ENCODE measurements at regions not wholly inside any gene's neighbourhood (a gene's known extent, or its start where the extent isn't known, plus 50 kb on each side); places are given as distances from the start of the nearest gene placed in this dataset.

DNA sequence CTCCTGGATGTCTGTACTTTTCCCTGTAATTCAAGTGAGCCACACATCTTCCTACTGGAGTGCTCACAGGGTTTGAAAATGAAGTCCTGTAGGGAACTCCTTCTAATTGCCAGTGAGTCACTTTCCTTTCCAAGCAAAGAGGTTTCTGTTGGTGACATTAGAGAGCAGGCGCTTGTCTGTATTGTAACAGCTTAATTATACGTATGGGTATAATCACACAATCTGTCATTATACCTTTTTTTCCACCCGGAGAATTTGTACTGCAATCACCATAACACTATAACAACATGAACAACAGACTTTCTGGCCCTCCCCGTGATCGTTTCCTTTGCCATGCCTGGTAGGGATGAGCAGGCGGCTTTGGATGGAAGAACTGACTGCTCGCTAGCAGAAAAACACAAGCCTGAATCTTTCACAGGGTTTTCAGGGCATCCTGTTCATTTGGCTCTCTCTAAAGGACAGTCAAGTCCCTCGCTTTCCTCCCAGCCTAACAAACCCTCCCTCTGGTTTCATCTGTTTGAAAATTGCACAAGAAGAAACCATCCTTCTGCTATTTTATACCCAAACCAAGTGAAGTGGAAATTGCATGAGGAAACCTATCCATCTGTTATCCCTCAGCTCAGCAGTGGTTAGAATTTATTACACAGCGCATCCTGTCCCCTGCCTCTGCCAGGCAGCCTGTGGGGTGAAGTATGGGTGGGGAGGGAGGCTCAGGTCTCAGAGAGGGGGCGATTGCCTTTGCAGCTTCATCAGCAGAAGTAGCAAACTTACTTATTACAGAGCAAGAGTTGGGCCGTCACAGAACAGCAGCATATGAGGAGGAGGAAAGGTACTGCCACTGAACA lies 307.0 kb upstream of the TLE4 start:
- no peak for DNase-seq (ENCODE audit: low spot score)

DNA sequence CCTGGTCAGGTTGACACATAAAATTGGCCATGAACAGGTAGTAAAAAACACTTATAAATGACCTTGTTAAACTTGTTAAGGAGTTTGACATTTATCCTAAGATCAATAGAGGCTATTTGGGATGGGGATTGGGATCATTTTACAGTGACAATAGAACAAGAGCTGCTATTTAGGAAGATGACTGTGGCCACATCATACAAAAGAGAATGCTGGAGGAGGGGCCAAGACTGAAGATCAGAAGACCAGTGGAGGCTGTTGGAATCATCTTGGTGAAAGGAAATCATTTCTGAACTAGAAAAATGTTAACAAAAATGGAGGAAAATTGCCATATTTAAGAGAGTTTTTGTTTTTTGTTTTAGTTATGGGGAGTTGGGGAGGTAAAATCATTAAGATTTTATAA lies 304.8 kb upstream of the TLE4 start:
- DNase-seq (ENCODE audit: low spot score), result no peak

DNA sequence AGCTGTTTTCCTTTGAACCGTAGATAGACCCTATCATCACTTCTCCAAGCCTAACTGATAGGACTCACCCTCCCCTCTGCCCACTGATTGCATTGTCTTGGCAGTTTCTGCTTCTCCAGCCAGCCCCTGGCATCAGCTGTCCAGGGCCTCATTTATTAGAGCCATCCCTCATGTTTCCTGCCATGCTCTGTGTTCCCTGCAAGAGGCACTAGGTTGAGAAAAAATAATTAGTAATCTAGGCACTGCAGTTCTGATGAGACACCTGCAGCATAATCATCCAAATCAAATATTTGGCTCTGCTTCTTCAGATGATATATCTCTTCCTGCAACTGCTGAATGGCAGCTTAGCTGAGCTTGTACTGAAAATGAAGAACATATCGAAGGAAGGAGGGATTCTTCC lies 303.0 kb upstream of the TLE4 start:
- DNase-seq (ENCODE audit: low spot score), result no peak

DNA sequence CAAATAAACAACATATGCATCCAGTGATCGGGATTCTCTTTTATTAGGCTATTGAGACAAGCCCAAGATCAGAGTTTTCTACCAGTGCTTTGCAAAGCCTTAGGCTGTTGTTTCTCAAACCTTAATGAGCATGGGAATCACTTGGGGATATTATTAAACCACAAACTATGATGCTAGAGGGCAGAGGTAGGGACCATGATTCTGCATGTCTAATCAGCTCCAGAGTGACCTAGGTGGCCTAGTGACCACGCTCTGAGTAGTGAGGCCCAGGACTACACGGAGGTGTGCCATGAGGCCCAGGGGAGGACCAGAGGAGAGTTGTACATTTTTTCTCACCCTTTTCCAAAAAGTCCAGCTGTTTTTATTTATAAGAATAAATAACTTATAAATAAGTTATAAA lies 298.5 kb upstream of the TLE4 start:
- DNase-seq (ENCODE audit: low spot score), result no peak

DNA sequence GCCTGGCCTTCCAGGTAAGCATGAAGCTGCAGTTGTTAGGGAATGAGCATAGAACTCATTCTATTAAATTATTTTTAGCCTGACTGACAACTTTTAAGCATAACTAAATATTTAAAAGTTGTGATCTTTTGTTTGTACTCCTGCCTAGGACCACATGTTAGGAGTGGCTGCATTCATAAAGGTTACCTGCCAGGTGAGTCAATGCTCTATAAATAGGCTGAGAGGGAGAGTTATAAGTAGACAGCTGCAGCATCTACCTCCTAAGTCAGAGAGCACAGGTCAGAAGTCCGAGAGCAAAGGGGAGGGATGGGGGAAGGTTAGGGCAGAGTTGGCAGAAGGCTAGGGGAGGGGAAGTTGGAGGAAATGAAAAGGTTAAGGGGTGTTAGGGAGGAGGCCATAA lies 292.4 kb upstream of the TLE4 start:
- no peak for DNase-seq (ENCODE audit: low spot score)

DNA sequence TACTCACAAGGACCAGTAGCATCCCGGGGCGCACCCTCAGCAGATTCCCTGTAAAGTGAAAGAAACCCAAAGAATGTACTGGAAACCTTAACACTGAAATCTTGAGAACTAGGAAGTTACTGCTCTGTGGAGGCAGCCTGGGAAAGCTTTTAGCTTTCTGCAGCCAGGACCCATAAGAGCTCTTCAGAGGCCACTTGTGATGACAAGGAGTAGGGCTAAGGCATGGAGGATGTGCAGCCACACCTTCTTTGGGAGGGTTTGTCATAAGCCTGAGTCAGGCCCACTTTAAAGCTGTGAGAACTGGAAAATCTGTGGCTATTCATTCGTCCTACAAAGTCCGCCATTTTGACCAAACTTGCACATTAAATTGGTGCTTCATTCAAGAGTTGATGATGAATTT lies 291.1 kb upstream of the TLE4 start:
- no peak for DNase-seq (ENCODE audit: low spot score)

DNA sequence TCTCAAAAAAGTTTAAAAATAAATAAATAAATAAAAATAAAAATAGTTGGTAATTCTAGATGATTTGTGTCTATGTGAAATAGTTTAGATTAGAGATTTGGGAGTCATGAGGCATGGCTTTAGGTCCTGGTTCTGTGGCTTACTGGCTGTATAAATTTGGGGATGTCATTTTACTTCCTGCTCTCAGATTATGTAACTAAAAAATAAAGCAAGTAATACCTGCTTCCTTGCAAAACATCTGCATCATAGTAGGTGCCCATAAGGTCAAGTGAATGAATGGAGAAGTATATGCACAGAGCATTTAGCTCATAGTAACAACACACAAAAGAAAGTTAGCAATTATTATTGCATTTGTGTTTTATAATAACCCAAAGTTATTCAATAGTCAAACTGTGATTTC lies 287.7 kb upstream of the TLE4 start:
- no peak for DNase-seq (ENCODE audit: low spot score)

DNA sequence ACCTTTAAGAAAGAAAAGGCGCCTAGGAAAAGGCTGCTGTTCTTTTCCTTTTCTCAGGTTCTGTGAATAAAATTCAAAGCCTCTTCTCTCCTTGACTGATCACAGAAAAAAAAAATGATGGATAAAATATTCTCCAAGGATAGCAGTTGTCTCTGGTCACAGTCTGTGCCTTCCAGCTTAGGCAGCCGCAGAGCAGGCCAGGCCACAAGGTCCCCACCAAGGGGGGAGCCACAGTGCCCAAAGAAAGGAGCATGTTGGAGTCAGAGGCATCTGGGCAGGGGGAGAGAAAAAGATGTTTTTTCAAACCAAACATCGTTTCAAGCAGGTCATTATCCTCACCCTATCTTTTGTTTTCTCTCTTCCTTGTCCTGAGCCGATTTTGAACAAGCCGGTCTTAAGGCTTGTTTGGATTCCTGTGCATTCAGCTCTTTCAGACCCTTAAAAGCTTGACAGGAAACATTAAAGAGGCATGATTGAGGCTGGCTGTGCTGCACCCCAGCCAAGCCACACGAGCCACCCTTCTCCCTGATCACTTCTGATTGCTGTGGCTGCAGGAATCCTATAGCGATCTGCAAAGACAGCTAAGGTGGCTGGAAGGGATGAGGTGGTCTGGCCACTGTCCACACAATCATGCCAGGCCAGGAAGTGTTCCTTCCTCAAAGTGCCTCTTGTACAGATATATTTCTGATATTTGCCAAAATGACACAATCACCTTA lies 284.6 kb upstream of the TLE4 start:
- DNase-seq (ENCODE audit: low spot score), result no peak

DNA sequence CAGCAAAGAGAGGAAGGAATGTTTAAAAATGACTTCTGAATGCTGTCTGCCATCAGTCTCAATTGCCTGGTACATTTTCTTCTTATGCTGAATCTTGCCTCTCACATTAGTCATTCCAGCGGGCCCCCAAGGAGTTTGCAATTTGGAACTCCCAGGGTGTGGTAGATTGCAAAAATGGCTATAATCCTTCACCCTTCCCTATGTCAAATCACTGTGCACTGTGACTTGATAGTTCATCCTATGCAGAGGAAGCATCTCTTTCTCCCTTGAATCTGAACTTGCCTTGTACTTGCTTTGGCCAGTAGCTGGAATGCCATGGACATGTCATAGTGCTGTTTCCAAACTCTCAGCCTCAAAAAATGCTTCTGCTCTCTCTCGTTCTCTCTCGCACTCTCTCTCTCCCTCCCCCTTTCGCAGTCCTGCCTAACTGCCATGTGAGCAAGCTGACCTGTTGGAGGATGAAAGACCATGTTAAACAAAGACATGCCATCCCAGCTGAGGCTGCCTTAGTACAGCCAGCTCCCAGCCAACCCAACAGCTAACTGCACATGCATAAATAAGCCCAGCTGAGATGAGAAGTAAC lies 284.0 kb upstream of the TLE4 start:
- no peak for DNase-seq (ENCODE audit: low spot score)

DNA sequence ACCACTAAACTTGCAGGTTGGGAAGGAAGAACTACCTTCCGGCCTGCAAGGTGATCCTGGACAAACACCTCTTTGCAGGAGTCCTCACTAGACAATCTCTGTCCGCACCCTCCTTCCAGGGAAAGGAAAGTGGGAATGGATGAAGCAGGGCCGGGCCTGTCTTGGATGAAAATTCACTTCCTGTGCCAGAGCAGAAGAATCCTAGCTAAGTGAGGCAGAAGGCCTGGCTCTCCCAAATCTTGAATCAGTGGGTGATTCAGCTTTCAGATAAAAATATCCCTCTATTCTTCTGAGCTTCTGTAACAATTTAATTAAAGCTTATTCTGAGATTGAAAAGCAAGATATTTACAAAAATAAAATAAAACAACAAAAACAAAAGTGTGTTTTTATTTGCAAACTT lies 281.9 kb upstream of the TLE4 start:
- no peak for DNase-seq (ENCODE audit: low spot score)

DNA sequence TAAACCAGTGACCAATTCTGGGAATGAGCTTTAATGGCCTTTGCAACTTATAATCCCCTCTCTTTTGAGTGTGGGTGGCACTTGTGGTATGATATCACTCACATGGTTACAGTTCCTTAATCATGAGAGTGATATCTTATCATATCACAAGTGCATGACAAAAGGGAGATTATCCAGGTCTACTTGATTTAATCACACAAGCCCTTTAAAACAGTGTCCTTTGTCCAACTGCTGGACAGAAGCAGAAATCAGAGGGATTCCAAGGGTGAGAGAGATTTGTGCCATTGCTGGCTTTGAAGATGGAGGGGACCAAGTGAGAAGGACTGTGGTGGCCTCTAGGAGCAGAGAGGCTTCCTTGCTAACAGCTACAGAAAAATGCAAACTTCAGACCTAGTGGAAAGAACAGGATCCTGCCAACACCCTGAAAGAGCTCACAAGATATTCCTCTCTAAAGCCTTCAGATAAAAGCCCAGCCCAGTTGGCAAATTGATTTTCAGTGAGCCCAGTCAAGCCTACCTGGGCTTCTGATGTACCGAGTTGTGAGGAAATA lies 279.0 kb upstream of the TLE4 start:
- DNase-seq (ENCODE audit: low spot score), result no peak

DNA sequence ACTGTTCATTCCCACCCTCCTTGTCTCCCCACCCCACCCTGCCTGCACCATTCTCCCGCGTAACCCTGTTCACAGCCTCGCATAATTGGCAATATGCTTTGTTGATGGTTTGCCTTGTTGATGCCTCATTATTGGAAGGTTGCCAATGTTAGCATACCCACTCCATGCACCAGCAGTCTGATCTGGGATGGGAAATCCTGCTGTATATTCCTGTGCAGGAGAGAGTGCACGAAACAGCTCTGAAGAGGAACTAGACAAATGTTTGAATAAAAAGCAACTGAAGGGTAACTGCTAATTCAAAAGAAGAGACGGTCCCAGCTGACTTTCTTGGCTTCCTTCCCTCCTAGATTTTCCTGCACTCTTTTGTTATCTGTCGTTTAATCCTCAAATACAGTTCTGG lies 271.7 kb upstream of the TLE4 start:
- no peak for DNase-seq (ENCODE audit: low spot score)

DNA sequence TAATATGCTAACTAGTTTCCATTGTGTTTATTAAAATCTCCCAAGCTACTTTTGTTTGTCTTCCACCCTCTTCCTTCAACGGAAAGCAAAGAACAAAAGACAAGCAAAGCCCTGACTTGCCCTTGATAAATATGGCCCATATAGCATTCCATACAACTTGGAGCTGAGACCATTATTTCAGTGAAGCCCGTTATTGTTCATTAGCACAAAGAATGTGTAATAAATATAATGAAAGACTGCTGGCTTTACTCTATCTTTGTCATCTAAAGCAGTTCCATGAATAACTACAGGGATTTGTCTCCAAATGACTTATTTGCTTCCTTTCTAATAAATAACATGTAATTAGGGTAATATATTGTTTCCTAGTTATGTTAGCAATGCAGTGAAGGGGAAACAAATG lies 270.7 kb upstream of the TLE4 start:
- DNase-seq (ENCODE audit: low spot score), result no peak

DNA sequence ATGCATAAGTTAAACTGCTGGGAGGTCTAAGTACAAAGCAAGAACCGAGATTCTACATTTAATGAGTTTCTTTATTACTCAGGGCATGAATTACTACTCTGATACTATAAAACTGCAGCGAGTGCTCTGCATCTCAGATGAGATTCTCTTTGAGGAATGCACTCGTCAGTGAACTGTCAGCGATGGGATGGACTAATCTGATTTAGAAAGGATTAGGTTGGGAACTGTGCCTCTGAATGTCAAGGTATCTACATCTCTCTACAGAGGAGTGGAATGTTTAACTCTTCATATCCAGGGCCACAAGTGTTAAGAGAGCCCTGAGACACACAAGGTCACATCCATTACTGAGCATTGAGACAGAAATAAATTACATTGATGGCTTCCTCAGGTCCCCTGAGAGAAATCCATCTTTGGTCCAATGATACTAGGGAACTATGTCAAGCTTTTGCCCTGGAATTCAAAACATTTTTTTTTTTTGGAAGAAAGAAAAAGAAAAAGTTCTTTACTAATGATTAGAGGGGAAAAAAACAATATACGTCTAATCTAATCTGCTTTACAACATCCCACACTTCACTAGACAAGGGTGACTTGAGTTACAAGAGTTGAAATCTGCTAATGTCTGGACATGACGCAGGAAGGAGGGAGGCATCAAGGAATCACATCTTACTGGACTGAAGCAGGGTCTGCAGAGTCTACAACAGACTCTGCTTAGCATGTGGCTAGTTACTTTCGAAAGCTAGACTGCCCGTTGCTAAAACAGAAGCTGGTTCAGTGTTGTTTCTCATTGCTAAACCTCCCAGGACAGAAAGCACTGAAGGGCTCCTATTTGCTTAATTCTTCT lies 270.0 kb upstream of the TLE4 start:
- DNase-seq (ENCODE audit: low spot score), result no peak

DNA sequence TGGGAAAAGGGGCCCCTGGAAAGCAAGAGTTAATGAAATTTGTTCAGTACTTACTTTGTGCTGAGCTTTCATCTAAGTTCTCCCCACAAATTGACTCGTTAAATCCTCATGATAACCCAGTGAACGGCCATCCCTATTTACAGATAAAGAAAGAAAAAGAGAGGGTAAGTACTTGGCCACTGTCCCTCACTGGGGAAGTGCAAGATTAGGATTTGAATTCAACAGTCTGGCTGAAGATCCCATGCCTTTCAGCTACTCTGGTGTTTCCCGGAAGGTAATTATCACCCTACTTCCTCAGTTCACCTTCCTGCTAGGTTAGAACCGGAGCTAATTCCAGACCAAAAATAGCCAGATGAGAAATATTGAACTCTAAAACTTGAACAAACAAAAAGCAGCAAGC lies 269.2 kb upstream of the TLE4 start:
- no peak for DNase-seq (ENCODE audit: low spot score)

DNA sequence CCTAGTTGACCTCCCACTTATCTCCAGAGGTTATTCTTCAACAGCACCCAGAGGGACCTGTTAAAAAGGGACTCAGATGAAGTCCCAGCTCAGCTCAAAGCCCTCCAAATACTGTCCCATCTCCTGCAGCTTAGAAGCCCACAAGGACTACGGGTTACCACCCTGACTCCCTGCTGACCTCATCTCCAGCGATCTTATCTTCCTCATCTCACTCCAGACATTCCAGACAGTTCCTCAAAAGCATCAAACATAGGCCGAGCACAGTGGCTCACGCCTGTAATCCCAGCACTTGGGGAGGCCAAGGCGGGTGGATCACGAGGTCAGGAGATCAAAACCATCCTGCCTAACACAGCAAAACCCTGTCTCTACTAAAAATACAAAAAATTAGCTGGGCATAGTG lies 263.8 kb upstream of the TLE4 start:
- no peak for DNase-seq (ENCODE audit: low spot score)

DNA sequence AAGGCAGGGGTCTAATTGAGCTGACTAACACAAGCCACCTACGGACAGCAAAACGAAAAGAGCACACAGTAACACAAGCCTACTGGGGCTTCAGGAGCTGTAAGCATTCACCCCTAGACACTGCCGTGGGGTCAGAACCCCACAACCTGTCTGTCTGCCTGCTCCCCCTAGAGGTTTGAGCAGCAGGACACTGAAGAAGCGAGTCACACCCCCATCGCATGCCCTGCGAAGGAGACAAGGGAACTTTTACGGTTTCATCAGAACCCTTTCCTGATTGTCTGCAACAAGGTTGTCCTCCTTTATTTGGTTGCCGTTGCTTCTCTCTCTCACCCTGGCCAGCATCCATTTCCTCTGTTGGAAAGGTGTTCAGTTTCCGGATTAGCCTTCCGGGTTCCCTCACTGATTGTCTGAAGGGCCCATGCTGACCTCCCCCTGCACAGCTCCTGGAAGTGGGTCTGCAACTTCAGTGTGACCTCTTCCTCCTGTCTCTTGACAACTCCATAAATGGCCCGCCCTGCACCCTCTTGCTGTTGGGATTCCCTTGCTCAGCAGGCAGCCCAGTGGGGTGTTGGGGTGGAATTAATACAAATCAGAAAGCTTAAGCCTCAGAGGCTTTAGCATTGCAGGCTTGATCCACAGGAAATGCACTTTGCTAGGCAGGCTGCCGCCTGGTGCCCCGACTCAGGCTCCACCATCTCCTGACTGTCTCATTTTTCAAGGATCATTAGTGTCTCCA lies 258.9 kb upstream of the TLE4 start:
- DNase-seq (ENCODE audit: low spot score), result no peak

DNA sequence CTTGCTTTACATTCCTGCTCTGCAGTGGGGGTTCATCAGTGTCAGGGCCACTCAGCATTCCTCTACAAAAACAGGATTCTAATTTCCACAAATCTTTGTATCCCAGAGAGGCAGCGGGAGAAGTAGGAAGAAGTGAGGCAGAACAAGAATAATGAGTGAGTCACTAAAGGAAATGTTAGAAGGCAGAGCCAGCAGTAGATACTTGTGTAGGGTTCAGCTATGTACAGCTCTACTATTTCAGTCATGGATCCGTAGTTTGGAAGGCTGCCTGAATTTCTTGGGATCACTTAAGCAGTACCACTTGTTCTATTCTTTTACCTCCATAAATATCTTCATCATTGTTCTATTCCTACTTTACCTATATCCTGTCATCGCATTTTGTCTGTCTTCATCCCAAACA lies 246.3 kb upstream of the TLE4 start:
- DNase-seq (ENCODE audit: low spot score), result no peak

DNA sequence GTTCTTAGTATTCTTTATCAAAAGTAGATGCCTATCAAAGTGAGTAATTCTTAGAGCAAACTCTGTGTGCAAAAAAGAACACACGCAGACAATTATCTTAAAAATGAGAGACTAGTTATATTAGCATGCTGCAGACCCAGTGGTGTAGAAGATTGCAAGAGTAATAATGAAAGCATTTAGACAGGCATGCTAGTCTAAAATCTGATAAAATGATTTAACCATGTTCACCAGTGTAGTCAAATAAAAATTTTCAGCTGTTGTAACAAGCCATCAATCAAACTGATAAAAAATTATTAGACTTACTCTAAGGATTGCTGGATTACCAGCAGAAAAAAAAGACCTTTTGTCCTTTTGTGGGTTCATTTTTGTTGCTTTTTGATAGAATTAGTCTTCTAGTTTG lies 241.9 kb upstream of the TLE4 start:
- DNase-seq (ENCODE audit: low spot score), result no peak

DNA sequence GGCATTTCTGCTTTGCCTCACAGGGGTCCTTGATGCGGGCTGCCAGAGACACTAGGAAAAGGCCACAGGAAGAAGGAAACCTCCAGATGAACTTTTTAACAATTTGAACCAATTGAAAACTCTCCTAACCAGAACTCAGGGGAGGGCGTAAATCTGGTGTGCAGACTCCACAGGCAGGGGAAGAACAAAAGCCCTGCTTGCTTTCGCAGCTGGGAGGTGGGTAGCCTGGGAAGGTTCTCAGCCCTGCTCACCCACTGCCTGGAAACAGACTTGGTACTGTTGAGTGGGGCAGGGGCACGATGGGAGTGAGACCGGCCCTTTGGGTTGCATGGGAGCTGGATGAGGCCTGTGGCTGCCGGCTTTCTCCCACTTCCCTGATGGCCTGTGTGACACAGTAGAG lies 237.8 kb upstream of the TLE4 start:
- DNase-seq (ENCODE audit: low spot score), result no peak

DNA sequence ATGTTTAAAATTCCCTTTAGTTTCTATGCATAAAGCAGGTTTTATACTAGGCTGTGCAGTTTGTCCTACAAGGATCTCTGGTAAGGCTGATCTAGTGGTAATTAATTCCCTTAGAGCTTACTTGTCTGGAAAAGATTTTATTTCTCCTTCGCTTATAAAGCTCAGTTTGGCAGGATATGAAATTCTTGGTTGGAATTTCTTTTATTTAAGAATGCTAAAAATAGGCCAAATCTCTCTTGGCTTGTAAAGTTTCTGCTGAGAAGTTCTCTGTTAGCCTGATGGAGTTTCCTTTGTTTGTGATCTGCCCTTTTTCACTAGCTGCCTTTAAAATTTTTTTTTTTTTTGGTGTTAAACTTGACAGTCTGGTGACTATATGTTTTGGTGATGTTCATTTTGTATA lies 237.1 kb upstream of the TLE4 start:
- no peak for DNase-seq (ENCODE audit: low spot score)

DNA sequence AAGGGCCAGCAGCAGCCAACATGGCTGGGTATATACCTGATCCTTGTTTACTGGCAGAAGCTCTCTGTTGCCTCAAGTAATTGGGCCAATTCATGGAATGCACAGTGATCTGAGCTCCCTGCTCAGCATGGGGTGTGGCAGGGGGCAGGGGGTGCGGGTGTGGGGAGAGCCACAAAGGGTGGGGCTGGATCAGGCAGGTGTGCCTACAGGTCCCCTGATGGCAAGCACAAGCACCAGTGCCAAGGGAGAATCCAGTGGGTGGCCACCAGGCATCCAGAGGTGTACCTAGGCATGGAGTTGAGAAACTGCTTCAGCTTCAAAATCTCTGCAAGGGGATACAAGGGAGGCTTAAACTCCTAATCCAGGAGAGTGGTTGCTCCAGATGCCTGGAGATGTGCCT lies 235.8 kb upstream of the TLE4 start:
- DNase-seq (ENCODE audit: low spot score), result no peak

Data from HuH-7.5 (cell line).